ENCODE measurements at regions not wholly inside any gene's neighbourhood (a gene's known extent, or its start where the extent isn't known, plus 50 kb on each side); places are given as distances from the start of the nearest gene placed in this dataset.

- H3K4me3 ChIP-seq (ENCODE audit: low read depth, low read length) = no peak overlapping the region
- TF ChIP-seq CTCF (IDR thresholded peaks at IDR 0.05; ENCODE audit: insufficient read depth, low read length, missing control alignments) = no peak
- ChIA-PET POLR2A (no interaction called here), CTCF (interaction anchor here (1.9 kb wide), 1 partner anchor 66 kb away, joined by 5 read pairs; no protein-coding TSS in a partner anchor)
- DNase-seq (ENCODE audit: low read depth, low spot score) = no peak
Observed at GRCh38 chr3:107992976-107993684, 97.7 kb downstream of the CD47 start.

- ChIA-PET POLR2A (no interaction called here), CTCF (no interaction called here)
- DNase-seq (ENCODE audit: low read depth, low spot score) = no peak
- H3K4me3 ChIP-seq (ENCODE audit: low read depth, low read length) = no peak overlapping the region
- no peak for TF ChIP-seq CTCF (IDR thresholded peaks at IDR 0.05; ENCODE audit: insufficient read depth, low read length, missing control alignments)
Observed at GRCh38 chr3:107990926-107991325, 99.9 kb downstream of the CD47 start.

- H3K4me3 ChIP-seq (ENCODE audit: low read depth, low read length) = no peak overlapping the region
- TF ChIP-seq CTCF (IDR thresholded peaks at IDR 0.05; ENCODE audit: insufficient read depth, low read length, missing control alignments) = no peak
- DNase-seq (ENCODE audit: low read depth, low spot score) = no peak
- CTCF ChIA-PET = no interaction called here
- POLR2A ChIA-PET = no interaction called here
Observed at GRCh38 chr3:107990433-107990832, 100.4 kb downstream of the CD47 start.

- TF ChIP-seq CTCF (IDR thresholded peaks at IDR 0.05; ENCODE audit: insufficient read depth, low read length, missing control alignments) = no peak
- ChIA-PET CTCF (no interaction called here), POLR2A (no interaction called here)
- no peak overlapping the region for H3K4me3 ChIP-seq (ENCODE audit: low read depth, low read length)
- no peak for DNase-seq (ENCODE audit: low read depth, low spot score)
Observed at GRCh38 chr3:107989661-107990060, 101.2 kb downstream of the CD47 start.

GRCh38 chr3:107988460-107989175, 102.2 kb downstream of the CD47 start:
- DNase-seq (ENCODE audit: low read depth, low spot score) = no peak
- POLR2A ChIA-PET = no interaction called here
- TF ChIP-seq CTCF (IDR thresholded peaks at IDR 0.05; ENCODE audit: insufficient read depth, low read length, missing control alignments) = no peak
- no peak overlapping the region for H3K4me3 ChIP-seq (ENCODE audit: low read depth, low read length)
- CTCF ChIA-PET = no interaction called here

- peak; percentile 87 for DNase-seq (ENCODE audit: low read depth, low spot score)
- no peak overlapping the region for H3K4me3 ChIP-seq (ENCODE audit: low read depth, low read length)
- CTCF ChIA-PET = interaction anchor here (0.6 to 1.9 kb wide), 7 partner anchors 9 to 754 kb away, joined by 3 to 4 read pairs (median 3); no protein-coding TSS in a partner anchor
- no peak for TF ChIP-seq CTCF (IDR thresholded peaks at IDR 0.05; ENCODE audit: insufficient read depth, low read length, missing control alignments)
- POLR2A ChIA-PET = no interaction called here
Observed at GRCh38 chr3:107987036-107987939, 103.5 kb downstream of the CD47 start.
